ENCODE measurements at regions not wholly inside any gene's neighbourhood (a gene's known extent, or its start where the extent isn't known, plus 50 kb on each side); places are given as distances from the start of the nearest gene placed in this dataset.

GRCh38 chrX:39167791-39168190 lies 366.5 kb downstream of the MID1IP1 start:
- TF ChIP-seq CTCF (conservative IDR thresholded peaks at IDR 0.05; ENCODE audit: low read depth, low read length) (no peak), POLR2A (IDR thresholded peaks at IDR 0.05; ENCODE audit: low read depth, low read length) (no peak), USF2 (IDR thresholded peaks at IDR 0.05; ENCODE audit: low read depth, low read length) (no peak), MXI1 (IDR thresholded peaks at IDR 0.05; ENCODE audit: borderline replicate concordance, low read depth, low read length) (no peak), MAFK (IDR thresholded peaks at IDR 0.05; ENCODE audit: low read depth, low read length) (no peak), RAD21 (IDR thresholded peaks at IDR 0.05; ENCODE audit: low read length) (no peak), RFX5 (IDR thresholded peaks at IDR 0.05; ENCODE audit: low read depth, low read length) (no peak), SMC3 (IDR thresholded peaks at IDR 0.05; ENCODE audit: low read depth, low read length) (no peak), FOS (IDR thresholded peaks at IDR 0.05; ENCODE audit: low read depth, low read length) (no peak), CHD1 (IDR thresholded peaks at IDR 0.05; ENCODE audit: low read depth, low read length) (no peak), CEBPB (IDR thresholded peaks at IDR 0.05; ENCODE audit: low read depth, low read length) (no peak)
- TF ChIP-seq, protein P1, sequence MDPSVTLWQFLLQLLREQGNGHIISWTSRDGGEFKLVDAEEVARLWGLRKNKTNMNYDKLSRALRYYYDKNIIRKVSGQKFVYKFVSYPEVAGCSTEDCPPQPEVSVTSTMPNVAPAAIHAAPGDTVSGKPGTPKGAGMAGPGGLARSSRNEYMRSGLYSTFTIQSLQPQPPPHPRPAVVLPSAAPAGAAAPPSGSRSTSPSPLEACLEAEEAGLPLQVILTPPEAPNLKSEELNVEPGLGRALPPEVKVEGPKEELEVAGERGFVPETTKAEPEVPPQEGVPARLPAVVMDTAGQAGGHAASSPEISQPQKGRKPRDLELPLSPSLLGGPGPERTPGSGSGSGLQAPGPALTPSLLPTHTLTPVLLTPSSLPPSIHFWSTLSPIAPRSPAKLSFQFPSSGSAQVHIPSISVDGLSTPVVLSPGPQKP (IDR thresholded peaks at IDR 0.05; ENCODE audit: borderline replicate concordance, low read depth, low read length): no peak

Data from IMR-90 (cell line).